NCI-H2107 (cell line): ENCODE measurements at regions not wholly inside any gene's neighbourhood (a gene's known extent, or its start where the extent isn't known, plus 50 kb on each side); places are given as distances from the start of the nearest gene placed in this dataset.

Experiments used
- DNase-seq: peaks from one replicate; lab custom pipeline; 2025; lab: John Stamatoyannopoulos, UW

GRCh38 chr14:38116895-38117294 lies 90.8 kb upstream of the SSTR1 start:
- no peak for DNase-seq

GRCh38 chr14:38120109-38120508 lies 87.6 kb upstream of the SSTR1 start:
- DNase-seq = no peak

GRCh38 chr14:38121320-38122020 lies 86.2 kb upstream of the SSTR1 start:
- no peak for DNase-seq

GRCh38 chr14:38122241-38122640 lies 85.5 kb upstream of the SSTR1 start:
- DNase-seq = no peak

- DNase-seq = no peak
Observed at GRCh38 chr14:38124506-38124905, 83.2 kb upstream of the SSTR1 start.

- no peak for DNase-seq
Observed at GRCh38 chr14:38125481-38126037, 82.1 kb upstream of the SSTR1 start.

GRCh38 chr14:38127356-38127755 lies 80.3 kb upstream of the SSTR1 start:
- DNase-seq = no peak

GRCh38 chr14:38127784-38128183 lies 79.9 kb upstream of the SSTR1 start:
- no peak for DNase-seq

GRCh38 chr14:38128640-38129039 lies 79.1 kb upstream of the SSTR1 start:
- DNase-seq = no peak

GRCh38 chr14:38129192-38129591 lies 78.5 kb upstream of the SSTR1 start:
- DNase-seq = no peak

- no peak for DNase-seq
Observed at GRCh38 chr14:38129705-38130104, 78.0 kb upstream of the SSTR1 start.

GRCh38 chr14:38134416-38135030 lies 73.2 kb upstream of the SSTR1 start:
- no peak for DNase-seq

- DNase-seq = no peak
Observed at GRCh38 chr14:38135106-38135867, 72.4 kb upstream of the SSTR1 start.

GRCh38 chr14:38137005-38137404 lies 70.7 kb upstream of the SSTR1 start:
- no peak for DNase-seq

- no peak for DNase-seq
Observed at GRCh38 chr14:38138473-38139138, 69.1 kb upstream of the SSTR1 start.

- DNase-seq = no peak
Observed at GRCh38 chr14:38139926-38140325, 67.8 kb upstream of the SSTR1 start.

- no peak for DNase-seq
Observed at GRCh38 chr14:38143170-38143569, 64.5 kb upstream of the SSTR1 start.

GRCh38 chr14:38143659-38144505 lies 63.8 kb upstream of the SSTR1 start:
- no peak for DNase-seq

- no peak for DNase-seq
Observed at GRCh38 chr14:38145142-38145541, 62.6 kb upstream of the SSTR1 start.

GRCh38 chr14:38150075-38150474 lies 57.6 kb upstream of the SSTR1 start:
- no peak for DNase-seq
